GM12892 (cell line): ENCODE measurements at regions not wholly inside any gene's neighbourhood (a gene's known extent, or its start where the extent isn't known, plus 50 kb on each side); places are given as distances from the start of the nearest gene placed in this dataset.

ENCODE experiments used
- DNase-seq: peaks from one replicate; pipeline ENCODE4 v3.0.0; 2011; ENCODE audit not compliant: insufficient read length
- FAIRE-seq: peaks from 2 replicates; lab custom pipeline; 2011; peaks lifted over from hg19 to GRCh38; lab: Jason Lieb, UNC
- POLR2A ChIP-seq: IDR thresholded peaks from 2 replicates; pipeline ENCODE4 v1.6.1; 2011; ENCODE audit warnings: low read depth, low read length, control low read depth
- POLR2AphosphoS5 ChIP-seq: IDR thresholded peaks from 2 replicates; pipeline ENCODE4 v1.6.1; 2011; ENCODE audit warnings: low read depth, low read length, control low read depth
- TAF1 ChIP-seq: IDR thresholded peaks from 2 replicates; pipeline ENCODE4 v1.6.1; 2011; ENCODE audit warnings: low read depth, mild to moderate bottlenecking, control low read depth, low read length, borderline replicate concordance

DNA sequence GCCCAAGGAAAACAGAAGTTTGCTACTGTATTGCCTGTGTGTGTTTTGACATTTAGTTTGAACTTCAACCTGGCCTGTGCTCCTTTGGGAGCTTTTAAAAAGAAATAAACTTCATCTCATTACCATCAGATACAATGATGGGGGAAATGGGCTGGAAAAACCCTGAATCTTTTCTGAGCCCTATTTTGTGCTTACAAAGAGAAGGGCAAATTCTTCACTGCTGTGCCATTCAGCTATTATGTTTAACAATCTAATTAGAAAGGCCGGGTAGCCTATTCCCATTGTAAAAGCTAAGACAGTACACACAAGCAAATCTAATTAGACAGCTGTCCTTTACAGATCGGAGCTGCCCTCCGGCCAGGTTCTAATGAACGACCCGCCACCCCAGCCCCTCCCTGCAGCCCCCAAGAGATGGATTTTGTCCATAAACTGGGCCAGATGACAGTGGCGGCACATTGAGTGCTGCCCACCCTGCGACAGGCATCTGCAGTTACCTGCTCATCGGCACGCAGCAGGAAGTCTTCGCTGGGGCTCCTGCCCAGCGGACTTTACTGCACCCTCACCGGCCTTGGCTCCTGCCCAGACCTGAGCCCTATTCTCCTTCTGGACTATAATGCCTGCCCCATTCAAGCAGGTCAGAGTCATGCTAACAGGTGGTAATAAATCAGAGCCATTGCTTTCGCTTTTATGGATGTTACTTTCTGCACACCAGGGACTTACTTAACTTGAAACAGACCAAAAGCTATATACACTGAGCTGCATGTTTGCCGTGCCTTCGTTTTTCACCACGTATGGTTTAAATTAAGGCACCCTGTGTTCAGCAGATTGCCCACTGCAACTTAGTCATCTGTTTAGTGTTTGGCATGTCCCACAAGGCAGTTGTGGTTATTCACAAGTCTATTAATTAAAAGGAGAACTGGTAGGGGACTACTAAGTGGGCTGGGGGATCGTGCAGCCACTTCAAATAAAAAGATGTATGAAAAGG is 549.6 kb downstream of the FGF9 start:
- no peak for FAIRE-seq
- TF ChIP-seq POLR2AphosphoS5, result no peak
- no peak for TF ChIP-seq POLR2A
- no peak for DNase-seq

DNA sequence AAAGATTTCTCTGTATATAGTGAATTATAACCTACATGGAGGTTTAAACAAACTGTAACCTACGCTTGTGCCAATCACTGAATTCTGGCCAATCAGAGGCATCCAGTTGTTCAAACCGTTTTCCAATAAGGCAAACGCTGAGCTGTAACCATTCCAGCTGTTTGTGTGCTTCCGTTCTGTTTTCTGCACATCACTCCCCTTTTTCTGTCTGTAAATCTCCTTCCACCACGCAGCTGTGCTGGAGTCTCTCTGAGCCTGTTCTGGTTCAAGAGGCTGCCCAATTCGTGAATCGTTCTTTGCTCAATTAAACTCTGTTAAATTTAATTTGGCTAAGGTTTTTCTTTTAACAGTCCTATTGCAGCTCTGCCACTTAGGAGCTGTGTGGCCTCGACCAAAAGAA is 552.5 kb downstream of the FGF9 start:
- DNase-seq (no peak), FAIRE-seq (no peak)
- no peak for TF ChIP-seq TAF1
- TF ChIP-seq POLR2A, result no peak
- no peak for TF ChIP-seq POLR2AphosphoS5

DNA sequence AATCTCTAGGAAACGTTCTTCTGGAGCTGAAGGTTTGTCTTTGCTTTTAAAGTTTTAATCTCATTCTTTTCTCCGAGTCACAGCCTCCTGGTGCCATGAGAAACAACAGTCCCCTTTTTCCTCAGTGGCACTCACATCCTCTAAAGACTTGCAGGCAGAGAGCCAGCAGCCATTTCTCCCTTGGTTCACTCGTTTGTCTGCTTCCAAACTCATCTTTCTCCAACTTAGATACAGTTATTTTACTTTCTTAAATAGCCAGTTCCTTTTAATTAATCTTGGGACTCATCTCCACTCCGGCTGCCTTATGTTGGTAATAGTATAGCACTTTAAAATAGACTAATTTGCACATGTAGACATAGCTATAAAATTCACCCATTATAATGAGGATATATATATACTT is 555.2 kb downstream of the FGF9 start:
- FAIRE-seq (no peak), DNase-seq (no peak)
- TF ChIP-seq POLR2A, result no peak
- TF ChIP-seq TAF1, result no peak
- TF ChIP-seq POLR2AphosphoS5, result no peak

DNA sequence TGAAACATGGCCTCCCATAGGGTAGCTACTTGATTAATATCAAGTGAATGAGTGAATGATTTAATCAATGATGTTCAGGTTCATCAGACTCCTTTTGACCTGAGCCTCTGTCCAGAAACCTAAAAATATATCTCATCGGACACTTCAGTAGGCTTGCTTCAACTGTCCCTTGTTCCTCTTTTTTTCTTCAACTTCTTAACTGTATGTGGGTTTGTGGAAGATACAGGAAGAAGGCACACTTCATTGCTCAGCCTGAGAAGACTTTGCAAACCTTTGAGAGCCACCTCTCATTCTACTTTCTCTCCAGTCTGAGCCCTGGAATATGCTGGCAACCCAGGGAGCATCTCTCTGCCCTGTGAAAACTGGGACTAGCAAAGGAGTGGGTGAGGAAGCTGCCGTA is 557.0 kb downstream of the FGF9 start:
- TF ChIP-seq POLR2AphosphoS5 (no peak), TAF1 (no peak), POLR2A (no peak)
- DNase-seq (no peak), FAIRE-seq (no peak)

DNA sequence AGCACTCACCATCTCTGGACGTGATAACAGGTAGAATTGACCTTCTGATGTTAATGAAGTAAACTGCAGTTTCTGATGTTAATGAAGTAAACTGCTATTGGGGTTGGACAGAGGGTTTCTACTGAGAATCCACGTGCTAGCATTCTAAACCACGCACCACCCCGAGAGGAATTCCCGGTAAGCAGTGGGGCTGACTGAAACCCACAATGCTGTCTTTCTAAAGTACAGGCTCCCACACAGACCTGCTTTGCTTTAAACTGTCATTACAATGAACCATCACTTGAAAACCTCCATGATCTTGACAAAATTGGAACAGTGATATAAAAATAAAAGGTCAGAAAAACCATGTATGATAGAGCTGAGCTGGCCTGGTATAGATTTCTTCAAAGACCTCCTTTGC is 559.0 kb downstream of the FGF9 start:
- TF ChIP-seq TAF1, result no peak
- TF ChIP-seq POLR2AphosphoS5, result no peak
- TF ChIP-seq POLR2A, result no peak
- FAIRE-seq (no peak), DNase-seq (no peak)

DNA sequence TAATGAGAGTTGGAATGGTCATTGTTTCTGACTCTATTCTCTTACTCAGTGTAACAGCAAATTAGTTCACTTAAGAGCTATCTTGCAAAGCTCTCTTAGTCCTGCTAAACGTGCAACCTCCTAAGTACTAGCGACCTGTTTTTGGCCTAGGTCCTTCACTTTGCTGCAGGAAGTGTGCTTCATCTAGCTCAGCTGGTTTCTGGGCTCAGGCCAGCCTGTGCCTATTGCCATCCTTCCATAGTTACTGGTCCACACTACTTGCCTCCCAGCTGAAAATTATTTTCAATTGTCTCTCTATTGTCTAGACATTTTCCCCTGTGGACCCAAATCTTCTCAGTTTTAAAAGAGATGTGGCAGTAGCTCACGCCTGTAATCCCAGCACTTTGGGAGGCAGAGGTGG is 561.3 kb downstream of the FGF9 start:
- TF ChIP-seq POLR2A, result no peak
- TF ChIP-seq POLR2AphosphoS5, result no peak
- no peak for DNase-seq
- no peak for FAIRE-seq

DNA sequence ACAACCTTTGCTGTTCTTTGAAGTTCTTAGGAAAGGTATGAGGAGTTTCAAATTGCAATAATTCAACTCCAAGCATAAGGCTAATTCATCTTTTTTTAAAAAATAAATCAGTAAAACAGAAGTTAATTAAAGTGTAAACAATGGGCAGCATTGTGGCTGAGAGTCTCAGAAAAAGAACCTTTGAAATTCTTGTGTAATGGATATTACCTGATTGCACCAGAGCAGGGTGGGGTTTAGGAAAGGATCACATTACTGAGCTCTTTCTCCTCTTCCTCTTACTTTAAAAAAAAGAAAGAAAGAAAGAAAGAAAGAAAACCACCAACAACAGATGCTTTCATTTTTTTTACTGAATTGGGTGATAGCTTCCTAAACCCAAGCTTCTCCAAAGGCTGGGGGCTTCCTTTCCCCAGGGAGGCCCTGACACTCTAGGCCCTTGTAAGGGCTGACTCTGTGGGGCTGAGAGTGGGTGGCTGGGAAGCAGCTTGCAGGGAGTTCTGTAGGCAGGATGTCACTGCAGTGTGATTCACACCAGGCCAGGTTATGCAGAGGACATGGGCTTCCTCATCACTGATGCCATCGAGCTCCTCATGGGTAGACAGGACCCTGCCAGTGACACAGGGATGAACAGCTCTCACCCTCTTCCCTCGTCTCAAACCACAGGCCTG is 564.5 kb downstream of the FGF9 start:
- DNase-seq (no peak), FAIRE-seq (no peak)
- TF ChIP-seq TAF1, result no peak
- no peak for TF ChIP-seq POLR2A
- TF ChIP-seq POLR2AphosphoS5, result no peak

DNA sequence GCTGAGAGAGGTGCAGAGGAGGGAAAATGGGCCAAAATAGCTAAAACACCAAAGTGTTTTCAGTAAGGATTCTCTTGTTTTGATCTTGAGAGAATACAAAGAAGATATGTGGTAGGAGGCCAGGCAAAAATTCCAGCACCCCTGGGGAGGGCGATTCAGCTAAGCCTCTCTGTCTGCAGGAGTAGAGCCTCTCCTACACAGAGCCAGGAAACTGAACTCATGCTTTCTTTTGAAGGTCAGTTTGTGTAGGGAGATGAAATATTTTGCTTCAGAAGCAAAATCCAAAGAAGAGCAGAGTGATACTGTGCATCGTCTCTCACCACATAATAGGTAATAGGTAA is 565.0 kb downstream of the FGF9 start:
- FAIRE-seq (no peak), DNase-seq (no peak)
- TF ChIP-seq POLR2A (no peak), TAF1 (no peak), POLR2AphosphoS5 (no peak)

DNA sequence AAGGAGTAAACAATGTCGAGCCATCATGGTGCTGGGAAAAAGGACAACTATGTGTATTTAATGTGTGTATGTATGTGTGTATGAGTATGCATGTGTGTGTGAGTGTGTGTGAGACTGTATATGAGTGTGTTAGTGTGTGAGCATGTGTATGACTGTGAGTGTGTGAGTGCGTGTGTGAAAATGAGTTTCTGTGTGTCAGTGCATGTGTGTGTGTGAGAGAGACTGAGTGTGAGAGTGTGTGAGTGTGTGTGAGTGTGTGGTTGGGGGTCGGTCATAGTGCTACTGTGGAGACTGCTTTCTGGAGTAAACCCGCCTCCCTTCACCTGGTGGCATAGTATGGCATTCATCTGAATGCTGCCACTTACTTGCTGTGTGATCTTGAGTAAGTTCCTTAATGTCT is 567.4 kb downstream of the FGF9 start:
- FAIRE-seq (no peak), DNase-seq (no peak)
- TF ChIP-seq POLR2AphosphoS5 (no peak), TAF1 (no peak), POLR2A (no peak)

DNA sequence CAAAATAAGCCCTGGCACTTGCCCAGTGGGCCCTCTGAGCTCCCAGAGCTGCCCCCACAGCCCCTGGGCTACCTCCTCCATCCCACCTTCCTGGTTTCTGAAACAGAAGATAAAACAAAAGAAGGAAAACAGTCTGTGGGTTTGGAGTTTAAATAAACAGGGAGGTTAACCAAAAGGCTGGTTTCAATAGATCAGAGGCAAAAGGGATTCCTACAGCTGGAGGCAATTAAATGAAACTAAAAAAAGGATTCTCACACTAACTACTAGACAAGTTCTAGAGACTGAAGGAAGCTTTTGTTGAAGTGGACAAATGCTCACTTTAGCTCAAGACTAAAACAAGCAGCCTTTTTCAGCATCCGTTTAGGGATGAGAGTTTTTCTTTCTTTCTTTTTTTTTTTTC is 569.8 kb downstream of the FGF9 start:
- DNase-seq, result no peak
- FAIRE-seq, result no peak

DNA sequence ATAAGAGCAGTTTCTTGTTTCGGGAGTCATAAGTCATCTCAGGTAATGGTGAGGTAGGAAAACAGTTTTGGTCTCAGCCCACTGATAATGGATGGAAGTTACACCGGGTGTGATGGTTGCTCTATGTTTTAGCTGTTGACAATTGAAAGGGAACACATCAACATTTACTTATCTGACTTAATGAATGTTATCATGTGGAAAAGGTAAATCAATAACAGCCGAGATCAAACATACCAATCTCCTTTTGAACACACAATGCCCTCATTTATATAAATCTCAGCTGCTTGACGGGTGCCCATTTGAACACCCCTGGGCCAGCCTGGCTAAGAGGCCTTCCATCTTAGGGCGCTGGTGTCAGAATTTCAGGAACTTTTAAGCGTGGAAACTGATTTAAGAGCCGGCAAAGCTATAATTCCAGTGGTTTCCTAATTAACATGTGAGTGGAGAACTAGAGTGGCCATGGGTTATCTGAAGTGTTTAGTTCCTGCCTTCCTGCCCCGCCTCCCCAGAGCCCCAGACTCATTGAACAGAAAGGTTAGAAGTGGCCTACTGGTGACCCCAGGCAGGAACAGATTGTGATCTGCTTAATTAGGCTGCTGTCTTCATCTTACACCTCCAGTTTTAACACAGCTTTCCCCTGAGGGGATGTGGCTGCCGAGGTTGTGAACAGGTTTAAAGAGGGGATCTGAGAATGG is 572.7 kb downstream of the FGF9 start:
- no peak for FAIRE-seq
- TF ChIP-seq POLR2A, result no peak
- no peak for DNase-seq

More for the DNA sequence above, 569.8 kb downstream of the FGF9 start:
- TF ChIP-seq POLR2AphosphoS5 (no peak), POLR2A (no peak), TAF1 (no peak)
